ENCODE measurements at regions not wholly inside any gene's neighbourhood (a gene's known extent, or its start where the extent isn't known, plus 50 kb on each side); places are given as distances from the start of the nearest gene placed in this dataset.

- TF ChIP-seq CTCF (IDR thresholded peaks at IDR 0.05; ENCODE audit: borderline replicate concordance, extremely low read depth, low read length, poor library complexity, severe bottlenecking) (no peak), EZH2 (IDR thresholded peaks at IDR 0.05; ENCODE audit: borderline replicate concordance, low read depth, low read length, severe bottlenecking) (no peak)
These were observed 164.7 kb downstream of the KATNAL1 start for GRCh38 chr13:30142486-30143211.
